ENCODE measurements at regions not wholly inside any gene's neighbourhood (a gene's known extent, or its start where the extent isn't known, plus 50 kb on each side); places are given as distances from the start of the nearest gene placed in this dataset.

- Mint-ChIP-seq H3K9me3 (no peaks in the 10 kb centered on the region), H3K4me3 (no peak overlapping the region), H3K4me1 (ENCODE audit: low read depth) (no peaks in the 10 kb centered on the region), H3K27ac (no peak overlapping the region), H3K27me3 (ENCODE audit: low read depth) (peaks cover 2% of the 10 kb centered on the region), H3K36me3 (ENCODE audit: low read depth) (no peaks in the 10 kb centered on the region)
- CTCF ChIA-PET: no interaction called here
- DNase-seq: no peak
- intact Hi-C loops (cut with micrococcal nuclease): loop anchor here (5.0 kb wide), 1 partner anchor 289 kb away; no protein-coding TSS in a partner anchor
Observed at GRCh38 chr4:154081391-154081790, 292.5 kb upstream of the SFRP2 start.

GRCh38 chr4:154078504-154079350 is 289.8 kb upstream of the SFRP2 start:
- H3K4me1 Mint-ChIP-seq (ENCODE audit: low read depth): no peaks in the 10 kb centered on the region
- no peaks in the 10 kb centered on the region for H3K27me3 Mint-ChIP-seq (ENCODE audit: low read depth)
- intact Hi-C loops (cut with micrococcal nuclease): loop anchor here (10.0 kb wide), 1 partner anchor 164 kb away; no protein-coding TSS in a partner anchor
- DNase-seq: no peak
- CTCF ChIA-PET: interaction anchor here (0.6 to 0.7 kb wide), 2 partner anchors 24 to 287 kb away, joined by 3 read pairs; no protein-coding TSS in a partner anchor
- no peaks in the 10 kb centered on the region for H3K36me3 Mint-ChIP-seq (ENCODE audit: low read depth)
- no peaks in the 10 kb centered on the region for H3K9me3 Mint-ChIP-seq
- H3K27ac Mint-ChIP-seq: no peak overlapping the region
- H3K4me3 Mint-ChIP-seq: no peak overlapping the region

- no peak overlapping the region for H3K4me3 Mint-ChIP-seq
- DNase-seq: no peak
- CTCF ChIA-PET: interaction anchor here (0.5 kb wide), 1 partner anchor 138 kb away, joined by 4 read pairs; no protein-coding TSS in a partner anchor
- intact Hi-C loops (cut with micrococcal nuclease): loop anchor here (10.0 kb wide), 1 partner anchor 162 kb away; no protein-coding TSS in a partner anchor
- no peak overlapping the region for H3K27ac Mint-ChIP-seq
- H3K36me3 Mint-ChIP-seq (ENCODE audit: low read depth): peaks cover 5% of the 10 kb centered on the region
- peaks cover 7% of the 10 kb centered on the region for H3K9me3 Mint-ChIP-seq
- peaks cover 2% of the 10 kb centered on the region for H3K27me3 Mint-ChIP-seq (ENCODE audit: low read depth)
- H3K4me1 Mint-ChIP-seq (ENCODE audit: low read depth): peaks cover 8% of the 10 kb centered on the region
Observed at GRCh38 chr4:154076921-154077320, 288.0 kb upstream of the SFRP2 start.

- intact Hi-C loops (cut with micrococcal nuclease): loop anchor here (1.0 to 10.0 kb wide), 4 partner anchors 92 to 264 kb away; no protein-coding TSS in a partner anchor
- H3K36me3 Mint-ChIP-seq (ENCODE audit: low read depth): peaks cover 5% of the 10 kb centered on the region
- peaks cover 8% of the 10 kb centered on the region for H3K4me1 Mint-ChIP-seq (ENCODE audit: low read depth)
- H3K27me3 Mint-ChIP-seq (ENCODE audit: low read depth): peaks cover 21% of the 10 kb centered on the region
- peak overlapping the region; percentile 46 for H3K27ac Mint-ChIP-seq
- peaks cover 7% of the 10 kb centered on the region for H3K9me3 Mint-ChIP-seq
- CTCF ChIA-PET: interaction anchor here (1.1 kb wide), 1 partner anchor 287 kb away, joined by 3 read pairs; no protein-coding TSS in a partner anchor
- H3K4me3 Mint-ChIP-seq: no peak overlapping the region
- peak; percentile 37 for DNase-seq
Observed at GRCh38 chr4:154073107-154073822, 284.4 kb upstream of the SFRP2 start.

- CTCF ChIA-PET: interaction anchor here (0.6 kb wide), 1 partner anchor 1195 kb away, joined by 3 read pairs; no protein-coding TSS in a partner anchor
- peaks cover 26% of the 10 kb centered on the region for H3K9me3 Mint-ChIP-seq
Observed at GRCh38 chr4:154067786-154068185, 278.9 kb upstream of the SFRP2 start.

GRCh38 chr4:154065368-154065767 is 276.5 kb upstream of the SFRP2 start:
- Mint-ChIP-seq H3K9me3 (peaks cover 21% of the 10 kb centered on the region), H3K4me1 (ENCODE audit: low read depth) (no peaks in the 10 kb centered on the region), H3K27me3 (ENCODE audit: low read depth) (peaks cover 12% of the 10 kb centered on the region), H3K4me3 (no peak overlapping the region), H3K36me3 (ENCODE audit: low read depth) (no peaks in the 10 kb centered on the region), H3K27ac (no peak overlapping the region)
- no peak for DNase-seq
- intact Hi-C loops (cut with micrococcal nuclease): no loop called here
- CTCF ChIA-PET: no interaction called here

More at GRCh38 chr4:154067786-154068185, 278.9 kb upstream of the SFRP2 start:
- no peak overlapping the region for H3K27ac Mint-ChIP-seq
- H3K27me3 Mint-ChIP-seq (ENCODE audit: low read depth): peaks cover 21% of the 10 kb centered on the region
- H3K4me3 Mint-ChIP-seq: no peak overlapping the region
- peaks cover 2% of the 10 kb centered on the region for H3K4me1 Mint-ChIP-seq (ENCODE audit: low read depth)
- no peak for DNase-seq
- intact Hi-C loops (cut with micrococcal nuclease): no loop called here
- H3K36me3 Mint-ChIP-seq (ENCODE audit: low read depth): peaks cover 3% of the 10 kb centered on the region

- H3K36me3 Mint-ChIP-seq (ENCODE audit: low read depth): no peaks in the 10 kb centered on the region
- DNase-seq: no peak
- intact Hi-C loops (cut with micrococcal nuclease): no loop called here
- CTCF ChIA-PET: no interaction called here
- H3K9me3 Mint-ChIP-seq: peaks cover 21% of the 10 kb centered on the region
- H3K4me1 Mint-ChIP-seq (ENCODE audit: low read depth): no peaks in the 10 kb centered on the region
- no peak overlapping the region for H3K4me3 Mint-ChIP-seq
- peaks cover 2% of the 10 kb centered on the region for H3K27me3 Mint-ChIP-seq (ENCODE audit: low read depth)
- no peak overlapping the region for H3K27ac Mint-ChIP-seq
Observed at GRCh38 chr4:154064244-154064643, 275.4 kb upstream of the SFRP2 start.

- no peak overlapping the region for H3K27ac Mint-ChIP-seq
- no peak overlapping the region for H3K4me3 Mint-ChIP-seq
- peak; percentile 13 for DNase-seq
- no peaks in the 10 kb centered on the region for H3K4me1 Mint-ChIP-seq (ENCODE audit: low read depth)
- intact Hi-C loops (cut with micrococcal nuclease): no loop called here
- peaks cover 2% of the 10 kb centered on the region for H3K36me3 Mint-ChIP-seq (ENCODE audit: low read depth)
- CTCF ChIA-PET: interaction anchor here (1.3 kb wide), 2 partner anchors 259 to 264 kb away, joined by 3 to 6 read pairs; no protein-coding TSS in a partner anchor
- H3K27me3 Mint-ChIP-seq (ENCODE audit: low read depth): no peaks in the 10 kb centered on the region
- H3K9me3 Mint-ChIP-seq: peaks cover 18% of the 10 kb centered on the region
Observed at GRCh38 chr4:154049457-154050181, 260.7 kb upstream of the SFRP2 start.

GRCh38 chr4:154047733-154048132 is 258.9 kb upstream of the SFRP2 start:
- H3K9me3 Mint-ChIP-seq: peaks cover 4% of the 10 kb centered on the region
- CTCF ChIA-PET: no interaction called here
- no peaks in the 10 kb centered on the region for H3K27me3 Mint-ChIP-seq (ENCODE audit: low read depth)
- no peak for DNase-seq
- no peak overlapping the region for H3K27ac Mint-ChIP-seq
- intact Hi-C loops (cut with micrococcal nuclease): no loop called here
- no peak overlapping the region for H3K4me3 Mint-ChIP-seq
- no peaks in the 10 kb centered on the region for H3K4me1 Mint-ChIP-seq (ENCODE audit: low read depth)
- H3K36me3 Mint-ChIP-seq (ENCODE audit: low read depth): no peaks in the 10 kb centered on the region

- H3K27me3 Mint-ChIP-seq (ENCODE audit: low read depth): peaks cover 2% of the 10 kb centered on the region
- H3K9me3 Mint-ChIP-seq: no peaks in the 10 kb centered on the region
- CTCF ChIA-PET: no interaction called here
Observed at GRCh38 chr4:154044742-154045485, 256.0 kb upstream of the SFRP2 start.

GRCh38 chr4:154044108-154044531 is 255.2 kb upstream of the SFRP2 start:
- CTCF ChIA-PET: no interaction called here
- intact Hi-C loops (cut with micrococcal nuclease): no loop called here
- DNase-seq: no peak
- no peaks in the 10 kb centered on the region for H3K36me3 Mint-ChIP-seq (ENCODE audit: low read depth)
- H3K9me3 Mint-ChIP-seq: no peaks in the 10 kb centered on the region
- no peak overlapping the region for H3K27ac Mint-ChIP-seq
- no peaks in the 10 kb centered on the region for H3K4me1 Mint-ChIP-seq (ENCODE audit: low read depth)
- H3K4me3 Mint-ChIP-seq: no peak overlapping the region
- H3K27me3 Mint-ChIP-seq (ENCODE audit: low read depth): peaks cover 2% of the 10 kb centered on the region

More at GRCh38 chr4:154044742-154045485, 256.0 kb upstream of the SFRP2 start:
- H3K4me3 Mint-ChIP-seq: no peak overlapping the region
- no peaks in the 10 kb centered on the region for H3K36me3 Mint-ChIP-seq (ENCODE audit: low read depth)
- H3K4me1 Mint-ChIP-seq (ENCODE audit: low read depth): no peaks in the 10 kb centered on the region
- no peak overlapping the region for H3K27ac Mint-ChIP-seq
- intact Hi-C loops (cut with micrococcal nuclease): no loop called here
- no peak for DNase-seq

Measured in activated naive CD4-positive, alpha-beta T cell treated with anti-CD3 and anti-CD28 coated beads for 36 hours (primary cell).